H1 (cell line): ENCODE measurements at regions not wholly inside any gene's neighbourhood (a gene's known extent, or its start where the extent isn't known, plus 50 kb on each side); places are given as distances from the start of the nearest gene placed in this dataset.

ENCODE experiments used
- CTCF ChIA-PET: fragments of 300-600 bp; sonication (Branson Sonifier 250); formaldehyde crosslinking; loops from one replicate; lab custom pipeline; 2021; ENCODE audit not compliant: partially characterized antibody; lab: Charles Lee
- POLR2A ChIA-PET: fragments of 300-600 bp; sonication (Branson Sonifier 250); formaldehyde crosslinking; loops from one replicate; lab custom pipeline; 2021; ENCODE audit warnings: inconsistent platforms; ENCODE audit not compliant: partially characterized antibody; lab: Charles Lee
- DNase-seq, 2 experiments: peaks; one replicate each; pipeline versions ENCODE4 v3.0.0 to v3.0.0-alpha.2; 2010 to 2022; ENCODE audit warnings: low spot score in 2 of 2, low read depth in 1 of 2, mixed read lengths in 1 of 2
- FAIRE-seq: peaks from 2 replicates; lab custom pipeline; 2011; peaks lifted over from hg19 to GRCh38; lab: Jason Lieb, UNC
- H2AFZ ChIP-seq: 2 replicates; pipeline ENCODE4 v1.8.1; 2012; ENCODE audit warnings: low read length, inconsistent platforms
- H2AK5ac ChIP-seq: 2 replicates; pipeline ENCODE4 v1.6.1; 2013; ENCODE audit warnings: low read depth, low read length
- H2BK120ac ChIP-seq: replicated peaks from 2 replicates; pipeline ENCODE3; 2013; ENCODE audit warnings: low read depth, low read length, inconsistent platforms
- H2BK12ac ChIP-seq: 2 replicates; pipeline ENCODE4 v1.6.1; 2013; ENCODE audit warnings: low read depth, low read length
- H2BK15ac ChIP-seq: 2 replicates; pipeline ENCODE4 v1.6.1; 2013; ENCODE audit warnings: low read length
- H2BK20ac ChIP-seq: 2 replicates; pipeline ENCODE4 v1.6.1; 2013; ENCODE audit warnings: low read length
- H2BK5ac ChIP-seq: 2 replicates; pipeline ENCODE4 v1.6.1; 2013; ENCODE audit warnings: low read depth, low read length
- H3K14ac ChIP-seq: 2 replicates; pipeline ENCODE4 v1.6.1; 2013; ENCODE audit warnings: inconsistent platforms; ENCODE audit not compliant: insufficient read length
- H3K18ac ChIP-seq: 2 replicates; pipeline ENCODE4 v1.6.1; 2013; ENCODE audit warnings: low read length; ENCODE audit errors: extremely low read depth
- H3K23ac ChIP-seq: 2 replicates; pipeline ENCODE4 v1.6.1; 2013; ENCODE audit warnings: inconsistent platforms; ENCODE audit not compliant: insufficient read length
- H3K23me2 ChIP-seq: 2 replicates; pipeline ENCODE4 v1.6.1; 2013; ENCODE audit warnings: low read depth, low read length
- H3K27ac ChIP-seq: 2 replicates; pipeline ENCODE4 v1.6.1; 2011; ENCODE audit warnings: low read depth, low read length, inconsistent platforms
- H3K27me3 ChIP-seq, 4 experiments: replicated peaks in 1 of 4; 1 replicate in 1 of 4; 2 replicates in 3 of 4; pipeline versions ENCODE4 v1.6.1 to v1.8.1; 2011 to 2013; ENCODE audit warnings: low read length in 3 of 4, mild to moderate bottlenecking in 3 of 4, inconsistent platforms in 2 of 4, mixed read lengths in 2 of 4, moderate library complexity in 1 of 4; ENCODE audit not compliant: control insufficient read depth in 3 of 4, insufficient read depth in 3 of 4; ENCODE audit errors: extremely low read depth in 1 of 4
- H3K36me3 ChIP-seq, 4 experiments: 2 replicates each; pipeline versions ENCODE4 v1.6.1 to v1.8.1; 2011 to 2013; ENCODE audit warnings: mild to moderate bottlenecking in 4 of 4, low read length in 3 of 4, moderate library complexity in 2 of 4, control low read depth in 1 of 4, inconsistent platforms in 1 of 4; ENCODE audit not compliant: insufficient read depth in 4 of 4, control insufficient read depth in 2 of 4
- H3K4ac ChIP-seq: replicated peaks from 2 replicates; pipeline ENCODE3; 2013; ENCODE audit warnings: low read length, low read depth, mixed read lengths, inconsistent platforms; ENCODE audit not compliant: insufficient read length
- H3K4me1 ChIP-seq, 4 experiments: replicated peaks in 1 of 4; 1 replicate in 1 of 4; 2 replicates in 3 of 4; pipeline versions ENCODE4 v1.6.1 to v1.8.1; 2011 to 2013; ENCODE audit warnings: low read length in 3 of 4, inconsistent platforms in 2 of 4, mixed read lengths in 1 of 4; ENCODE audit not compliant: insufficient read depth in 4 of 4, control insufficient read depth in 3 of 4
- H3K4me2 ChIP-seq, 2 experiments: 2 replicates each; pipeline versions ENCODE4 v1.6.1 to v1.8.1; 2011 to 2013; ENCODE audit warnings: low read depth in 2 of 2, low read length in 2 of 2, control low read depth in 1 of 2, inconsistent platforms in 1 of 2, mild to moderate bottlenecking in 1 of 2; ENCODE audit not compliant: insufficient read depth in 1 of 2
- H3K4me3 ChIP-seq, 4 experiments: fragments of 200-600, 300-600 bp in 1 of 4; sonication (generic), shearing (Covaris generic), sonication (Bioruptor Twin) in 1 of 4; 2 replicates each; pipeline versions ENCODE4 v1.5.1 to v1.8.1; 2011 to 2016; ENCODE audit warnings: low read length in 4 of 4, low read depth in 3 of 4, control low read depth in 2 of 4, inconsistent platforms in 2 of 4, mild to moderate bottlenecking in 2 of 4, mixed read lengths in 1 of 4, moderate library complexity in 1 of 4; ENCODE audit not compliant: insufficient read depth in 2 of 4; ENCODE audit errors: extremely low read depth in 1 of 4
- H3K56ac ChIP-seq: replicated peaks from 2 replicates; pipeline ENCODE3; 2013; ENCODE audit warnings: low read depth, mild to moderate bottlenecking, mixed read lengths, low read length, inconsistent platforms; ENCODE audit not compliant: insufficient read length
- H3K79me1 ChIP-seq: 2 replicates; pipeline ENCODE4 v1.6.1; 2013; ENCODE audit warnings: low read depth, low read length, control low read depth
- H3K79me2 ChIP-seq, 2 experiments: 2 replicates each; pipeline versions ENCODE4 v1.6.1 to v1.8.1; 2012 to 2013; ENCODE audit warnings: low read length in 2 of 2, mild to moderate bottlenecking in 2 of 2, inconsistent platforms in 1 of 2; ENCODE audit not compliant: insufficient read depth in 2 of 2, control insufficient read depth in 1 of 2
- H3K9ac ChIP-seq, 4 experiments: replicated peaks in 1 of 4; 1 replicate in 1 of 4; 2 replicates in 3 of 4; pipeline versions ENCODE4 v1.6.1 to v1.8.1; 2011 to 2013; ENCODE audit warnings: low read depth in 3 of 4, low read length in 3 of 4, control low read depth in 2 of 4, mild to moderate bottlenecking in 2 of 4, moderate library complexity in 2 of 4, inconsistent platforms in 1 of 4; ENCODE audit errors: extremely low read depth in 1 of 4
- H3K9me3 ChIP-seq, 2 experiments: 2 replicates each; pipeline versions ENCODE4 v1.6.1 to v1.8.1; 2012 to 2013; ENCODE audit warnings: mild to moderate bottlenecking in 2 of 2, moderate library complexity in 2 of 2, control low read depth in 1 of 2, inconsistent platforms in 1 of 2, low read depth in 1 of 2, low read length in 1 of 2, mixed read lengths in 1 of 2; ENCODE audit not compliant: insufficient read depth in 2 of 2
- H4K20me1 ChIP-seq, 2 experiments: replicated peaks in 1 of 2; 2 replicates each; pipeline versions ENCODE3 to v1.8.1; 2011 to 2013; ENCODE audit warnings: inconsistent platforms in 2 of 2, low read length in 2 of 2, mild to moderate bottlenecking in 1 of 2; ENCODE audit not compliant: insufficient read depth in 2 of 2, control insufficient read depth in 1 of 2
- H4K5ac ChIP-seq: 2 replicates; pipeline ENCODE4 v1.6.1; 2013; ENCODE audit warnings: low read length, low read depth, mixed read lengths, inconsistent platforms; ENCODE audit not compliant: insufficient read length
- H4K8ac ChIP-seq: 2 replicates; pipeline ENCODE4 v1.8.0; 2013; ENCODE audit warnings: mild to moderate bottlenecking, moderate library complexity, low read length, inconsistent platforms; ENCODE audit not compliant: insufficient read depth; ENCODE audit errors: extremely low read depth
- H4K91ac ChIP-seq: replicated peaks from 2 replicates; pipeline ENCODE3; 2013; ENCODE audit warnings: low read length, mixed read lengths, inconsistent platforms; ENCODE audit not compliant: insufficient read length
- CTBP2 ChIP-seq: IDR thresholded peaks from 2 replicates; pipeline ENCODE4 v1.7.0; 2011; ENCODE audit warnings: borderline replicate concordance, mild to moderate bottlenecking, moderate library complexity, mixed read lengths, low read length; ENCODE audit not compliant: insufficient read depth, insufficient read length
- KDM1A ChIP-seq: fragments of 200-600, 300-600 bp; sonication (generic); IDR thresholded peaks from 2 replicates; pipeline ENCODE4 v1.7.1; 2016; ENCODE audit warnings: mild to moderate bottlenecking, low read length, borderline replicate concordance
- SAP30 ChIP-seq: fragments of 300-600 bp; sonication (generic); IDR thresholded peaks from 2 replicates; pipeline ENCODE4 v1.7.1; 2012; ENCODE audit warnings: low read length, moderate library complexity, mild to moderate bottlenecking, inconsistent platforms; ENCODE audit not compliant: insufficient read depth, insufficient replicate concordance
- TEAD4 ChIP-seq: IDR thresholded peaks from 2 replicates; pipeline ENCODE4 v1.6.1; 2012; ENCODE audit warnings: low read depth, low read length, inconsistent platforms, mixed read lengths
- WGBS, 2 experiments: shearing (Covaris generic) in 1 of 2; methylation state at CpG; one replicate each; pipeline versions ENCODE4 v1.1.6 to v1.1.7; 2013 to 2015; ENCODE audit warnings: low lambda C conversion rate in 2 of 2, mixed read lengths in 2 of 2, inconsistent platforms in 1 of 2, low coverage in 1 of 2, missing lambda C conversion rate in 1 of 2; ENCODE audit not compliant: insufficient replicate concordance in 2 of 2, insufficient coverage in 1 of 2, insufficient read length in 1 of 2; ENCODE audit errors: extremely low coverage in 1 of 2, missing lambda C conversion rate in 1 of 2; 5-methylcytosine and 5-hydroxymethylcytosine counted together
- TF ChIP-seq, protein P1 (sequence below), 3 experiments: IDR thresholded peaks; 1 replicate in 2 of 3; 2 replicates in 1 of 3; pipeline versions ENCODE4 v1.5.1 to v1.6.1; 2011; ENCODE audit warnings: low read length in 3 of 3, mild to moderate bottlenecking in 3 of 3, inconsistent platforms in 2 of 3, low read depth in 1 of 3, moderate library complexity in 1 of 3; ENCODE audit not compliant: insufficient read depth in 1 of 3; ENCODE audit errors: control extremely low read depth in 1 of 3
- TF ChIP-seq, protein P2 (sequence below): IDR thresholded peaks from 2 replicates; pipeline ENCODE4 v1.6.1; 2012; ENCODE audit warnings: low read length, inconsistent platforms

DNA sequence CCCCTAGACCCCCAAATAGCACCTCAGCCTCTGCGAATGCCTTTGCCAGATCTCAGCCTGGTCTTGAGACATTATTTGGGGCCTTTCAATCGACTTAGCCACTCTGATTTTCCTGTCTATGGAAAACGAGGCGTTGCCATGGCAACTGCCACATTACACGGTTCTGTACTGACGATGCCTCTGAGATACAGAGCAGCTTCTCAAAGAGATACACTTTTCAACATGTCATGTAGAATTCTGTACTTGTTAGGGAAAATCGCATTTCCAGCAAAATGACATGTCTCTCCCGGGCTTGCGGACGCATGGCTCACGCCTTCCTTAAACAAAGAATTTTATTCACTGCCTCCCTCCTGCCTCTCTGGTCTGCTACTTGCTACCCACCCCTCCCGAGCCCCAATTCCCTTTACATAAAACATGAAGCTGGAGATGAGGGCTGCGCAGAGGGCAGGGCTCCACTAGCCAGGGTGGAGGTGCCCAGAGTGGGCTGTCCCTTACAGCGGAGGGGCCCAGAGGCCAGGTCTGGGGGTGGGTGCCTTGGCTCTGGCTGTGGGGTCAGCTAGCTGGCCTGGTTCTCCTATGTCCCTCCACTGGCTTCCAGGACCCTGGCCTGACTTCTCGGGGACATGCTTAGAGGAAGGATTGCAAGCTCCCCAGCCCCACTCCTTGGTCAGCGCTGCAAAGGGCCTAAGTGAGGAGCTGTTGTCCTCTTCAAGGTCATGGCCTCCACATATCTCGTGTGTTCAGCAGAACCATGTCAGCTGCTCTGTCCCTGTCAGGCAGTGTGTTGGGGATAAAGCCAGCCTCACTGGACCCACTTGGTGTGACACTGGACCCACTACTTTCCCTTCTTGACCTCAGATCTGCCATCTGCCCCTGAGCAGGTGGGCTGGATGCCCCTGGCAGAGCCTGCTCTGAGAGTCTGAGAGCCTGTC, 342.5 kb downstream of the RPS24 start:
- H4K91ac ChIP-seq = no peak overlapping the region
- H3K56ac ChIP-seq = no peak overlapping the region
- no peak overlapping the region for H3K14ac ChIP-seq
- no peak overlapping the region for H2BK5ac ChIP-seq
- 0 out of 2 replicates have a peak overlapping the region, but pooled peaks have one; percentile 6 for H2BK20ac ChIP-seq
- ChIA-PET CTCF (interaction anchor here (0.7 to 2.5 kb wide), 12 partner anchors 8 to 533 kb away, joined by 3 to 10 read pairs (median 4); no protein-coding TSS in a partner anchor), POLR2A (interaction anchor here (0.6 kb wide), 1 partner anchor 171 kb away, joined by 3 read pairs; no protein-coding TSS in a partner anchor)
- no peaks in the 10 kb centered on the region for H4K20me1 ChIP-seq
- no peaks in the 10 kb centered on the region for H3K36me3 ChIP-seq
- no peak overlapping the region for H2AK5ac ChIP-seq
- DNase-seq (no peak), FAIRE-seq (no peak)
- H2AFZ ChIP-seq = no peak overlapping the region
- H3K27me3 ChIP-seq = peaks cover 0 to 1% (median 0%) of the 10 kb centered on the region in 4 experiments; a peak in 2 of 7 replicates
- H3K23me2 ChIP-seq = no peaks in the 10 kb centered on the region
- no peaks in the 10 kb centered on the region for H3K79me1 ChIP-seq
- H3K18ac ChIP-seq = no peak overlapping the region; the same call in 1 of the 2 replicates
- H3K23ac ChIP-seq = no peak overlapping the region
- H3K4me3 ChIP-seq = no peak overlapping the region
- H2BK12ac ChIP-seq = peak overlapping the region; percentile 55; the same call in 1 of the 2 replicates
- H3K4me1 ChIP-seq = peaks cover 0 to 7% (median 0%) of the 10 kb centered on the region in 4 experiments; a peak in 2 of 7 replicates
- H3K4ac ChIP-seq = no peak overlapping the region
- H3K27ac ChIP-seq = no peak overlapping the region
- no peak overlapping the region for H3K4me2 ChIP-seq
- 87% methylated on average over 17 of the region's 17 CpGs; no CpG with 5 or more reads in 1 of the 2 experiments for WGBS, 2 experiments
- no peak overlapping the region for H2BK120ac ChIP-seq
- H2BK15ac ChIP-seq = no peak overlapping the region
- no peaks in the 10 kb centered on the region for H3K79me2 ChIP-seq
- no peak overlapping the region; the same call in 1 of the 2 replicates for H4K8ac ChIP-seq
- H3K9me3 ChIP-seq = peaks cover 4 to 5% of the 10 kb centered on the region in 2 experiments; a peak in 2 of 4 replicates
- H3K9ac ChIP-seq = no peak overlapping the region
- no peak overlapping the region for H4K5ac ChIP-seq
- TF ChIP-seq TEAD4 = no peak
- TF ChIP-seq, protein P1, sequence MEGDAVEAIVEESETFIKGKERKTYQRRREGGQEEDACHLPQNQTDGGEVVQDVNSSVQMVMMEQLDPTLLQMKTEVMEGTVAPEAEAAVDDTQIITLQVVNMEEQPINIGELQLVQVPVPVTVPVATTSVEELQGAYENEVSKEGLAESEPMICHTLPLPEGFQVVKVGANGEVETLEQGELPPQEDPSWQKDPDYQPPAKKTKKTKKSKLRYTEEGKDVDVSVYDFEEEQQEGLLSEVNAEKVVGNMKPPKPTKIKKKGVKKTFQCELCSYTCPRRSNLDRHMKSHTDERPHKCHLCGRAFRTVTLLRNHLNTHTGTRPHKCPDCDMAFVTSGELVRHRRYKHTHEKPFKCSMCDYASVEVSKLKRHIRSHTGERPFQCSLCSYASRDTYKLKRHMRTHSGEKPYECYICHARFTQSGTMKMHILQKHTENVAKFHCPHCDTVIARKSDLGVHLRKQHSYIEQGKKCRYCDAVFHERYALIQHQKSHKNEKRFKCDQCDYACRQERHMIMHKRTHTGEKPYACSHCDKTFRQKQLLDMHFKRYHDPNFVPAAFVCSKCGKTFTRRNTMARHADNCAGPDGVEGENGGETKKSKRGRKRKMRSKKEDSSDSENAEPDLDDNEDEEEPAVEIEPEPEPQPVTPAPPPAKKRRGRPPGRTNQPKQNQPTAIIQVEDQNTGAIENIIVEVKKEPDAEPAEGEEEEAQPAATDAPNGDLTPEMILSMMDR (IDR thresholded peaks at IDR 0.05; ENCODE audit: control extremely low read depth in 1 of 3, insufficient read depth in 1 of 3, low read depth in 1 of 3, low read length in 3 of 3) = no peak
- no peak for TF ChIP-seq SAP30
- TF ChIP-seq, protein P2, sequence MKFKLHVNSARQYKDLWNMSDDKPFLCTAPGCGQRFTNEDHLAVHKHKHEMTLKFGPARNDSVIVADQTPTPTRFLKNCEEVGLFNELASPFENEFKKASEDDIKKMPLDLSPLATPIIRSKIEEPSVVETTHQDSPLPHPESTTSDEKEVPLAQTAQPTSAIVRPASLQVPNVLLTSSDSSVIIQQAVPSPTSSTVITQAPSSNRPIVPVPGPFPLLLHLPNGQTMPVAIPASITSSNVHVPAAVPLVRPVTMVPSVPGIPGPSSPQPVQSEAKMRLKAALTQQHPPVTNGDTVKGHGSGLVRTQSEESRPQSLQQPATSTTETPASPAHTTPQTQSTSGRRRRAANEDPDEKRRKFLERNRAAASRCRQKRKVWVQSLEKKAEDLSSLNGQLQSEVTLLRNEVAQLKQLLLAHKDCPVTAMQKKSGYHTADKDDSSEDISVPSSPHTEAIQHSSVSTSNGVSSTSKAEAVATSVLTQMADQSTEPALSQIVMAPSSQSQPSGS = no peak
- TF ChIP-seq KDM1A = no peak
- TF ChIP-seq CTBP2 = no peak
